Parathyroid adenoma (tissue), 2 donors: ENCODE measurements at regions not wholly inside any gene's neighbourhood (a gene's known extent, or its start where the extent isn't known, plus 50 kb on each side); places are given as distances from the start of the nearest gene placed in this dataset.

ENCODE experiments used
- H2AFZ ChIP-seq: fragments of 300-600 bp; sonication (generic); one replicate; pipeline ENCODE4 v1.7.0; 2017; ENCODE audit warnings: antibody characterized with exemption, mild to moderate bottlenecking
- H3K27ac ChIP-seq: fragments of 300-600 bp; sonication (generic); one replicate; pipeline ENCODE4 v1.7.0; 2017
- H3K27me3 ChIP-seq: fragments of 300-600 bp; sonication (generic); one replicate; pipeline ENCODE4 v1.7.0; 2017; ENCODE audit warnings: low read length; ENCODE audit not compliant: control insufficient read depth, insufficient read depth
- H3K36me3 ChIP-seq: fragments of 300-600 bp; sonication (generic); one replicate; pipeline ENCODE4 v1.7.0; 2017; ENCODE audit warnings: low read length; ENCODE audit not compliant: control insufficient read depth, insufficient read depth
- H3K4me1 ChIP-seq: fragments of 300-600 bp; sonication (generic); one replicate; pipeline ENCODE4 v1.7.0; 2017; ENCODE audit warnings: control low read depth
- H3K4me2 ChIP-seq: fragments of 300-600 bp; sonication (generic); one replicate; pipeline ENCODE4 v1.7.0; 2017; ENCODE audit warnings: low read length
- H3K4me3 ChIP-seq: fragments of 300-600 bp; sonication (generic); one replicate; pipeline ENCODE4 v1.7.0; 2017; ENCODE audit warnings: low read depth, low read length
- H3K79me2 ChIP-seq: fragments of 300-600 bp; sonication (generic); one replicate; pipeline ENCODE4 v1.7.0; 2017; ENCODE audit warnings: control low read depth
- H3K9ac ChIP-seq: fragments of 300-600 bp; sonication (generic); one replicate; pipeline ENCODE4 v1.7.0; 2017; ENCODE audit warnings: mild to moderate bottlenecking
- H3K9me3 ChIP-seq: fragments of 300-600 bp; sonication (generic); one replicate; pipeline ENCODE4 v1.7.0; 2017; ENCODE audit warnings: low read length; ENCODE audit not compliant: control insufficient read depth
- CTCF ChIP-seq: fragments of 300-600 bp; sonication (generic); IDR thresholded peaks from one replicate; pipeline ENCODE4 v1.7.0; 2017; ENCODE audit warnings: antibody characterized with exemption, mild to moderate bottlenecking
- donor health status: primary hyperparathyroidism.

- Histone ChIP-seq H3K9me3 (no peaks in the 10 kb centered on the region), H3K4me2 (no peak overlapping the region), H3K27me3 (no peaks in the 10 kb centered on the region), H3K27ac (no peak overlapping the region), H2AFZ (no peak overlapping the region), H3K36me3 (no peaks in the 10 kb centered on the region), H3K9ac (no peak overlapping the region), H3K4me1 (no peaks in the 10 kb centered on the region), H3K79me2 (no peaks in the 10 kb centered on the region), H3K4me3 (no peak overlapping the region)
- peak; percentile 45 for TF ChIP-seq CTCF
Measured at GRCh38 chr4:114386637-114387233, 211.9 kb upstream of the UGT8 start.

- no peak overlapping the region for H3K9ac ChIP-seq
- no peak overlapping the region for H3K27ac ChIP-seq
- no peak overlapping the region for H3K4me2 ChIP-seq
- no peak for TF ChIP-seq CTCF
- H3K4me3 ChIP-seq: no peak overlapping the region
- H3K36me3 ChIP-seq: no peaks in the 10 kb centered on the region
- no peaks in the 10 kb centered on the region for H3K9me3 ChIP-seq
- H3K27me3 ChIP-seq: no peaks in the 10 kb centered on the region
- H3K79me2 ChIP-seq: no peaks in the 10 kb centered on the region
- H2AFZ ChIP-seq: no peak overlapping the region
- no peaks in the 10 kb centered on the region for H3K4me1 ChIP-seq
Measured at GRCh38 chr4:114389070-114389685, 209.4 kb upstream of the UGT8 start.

- no peak overlapping the region for H3K27ac ChIP-seq
- no peak overlapping the region for H3K4me3 ChIP-seq
- no peaks in the 10 kb centered on the region for H3K79me2 ChIP-seq
- no peak overlapping the region for H3K9ac ChIP-seq
- no peaks in the 10 kb centered on the region for H3K4me1 ChIP-seq
- TF ChIP-seq CTCF: no peak
- no peak overlapping the region for H3K4me2 ChIP-seq
- H3K9me3 ChIP-seq: no peaks in the 10 kb centered on the region
- H3K27me3 ChIP-seq: no peaks in the 10 kb centered on the region
- no peaks in the 10 kb centered on the region for H3K36me3 ChIP-seq
- no peak overlapping the region for H2AFZ ChIP-seq
Measured at GRCh38 chr4:114393295-114394038, 205.1 kb upstream of the UGT8 start.

GRCh38 chr4:114396808-114397207 lies 201.8 kb upstream of the UGT8 start:
- Histone ChIP-seq H3K36me3 (no peaks in the 10 kb centered on the region), H3K79me2 (no peaks in the 10 kb centered on the region), H3K27me3 (no peaks in the 10 kb centered on the region), H2AFZ (no peak overlapping the region), H3K27ac (no peak overlapping the region), H3K9ac (no peak overlapping the region), H3K4me3 (no peak overlapping the region), H3K9me3 (no peaks in the 10 kb centered on the region), H3K4me2 (no peak overlapping the region), H3K4me1 (no peaks in the 10 kb centered on the region)
- no peak for TF ChIP-seq CTCF
